Small intestine (tissue), 7 donors: ENCODE measurements at regions not wholly inside any gene's neighbourhood (a gene's known extent, or its start where the extent isn't known, plus 50 kb on each side); places are given as distances from the start of the nearest gene placed in this dataset.

Experiments used
- DNase-seq, 2 donors: peaks; one replicate each; pipeline versions ENCODE4 v3.0.0 to v3.0.0-alpha.2; 2013
- FAIRE-seq: peaks from 2 replicates; lab custom pipeline; 2012; peaks lifted over from hg19 to GRCh38; lab: Jason Lieb, UNC
- H3K27ac ChIP-seq, 3 donors: one replicate each; pipeline ENCODE4 v1.5.1; 2013; ENCODE audit warnings: low read length in 2 of 3, mild to moderate bottlenecking in 2 of 3, control low read depth in 1 of 3, inconsistent platforms in 1 of 3, low read depth in 1 of 3, moderate library complexity in 1 of 3
- H3K27me3 ChIP-seq, 3 donors: one replicate each; pipeline ENCODE4 v1.6.1; 2013; ENCODE audit warnings: low read length in 3 of 3, inconsistent platforms in 1 of 3; ENCODE audit not compliant: control insufficient read depth in 3 of 3, insufficient read depth in 3 of 3
- H3K36me3 ChIP-seq, 3 donors: one replicate each; pipeline ENCODE4 v1.6.1; 2013; ENCODE audit warnings: low read length in 3 of 3, inconsistent platforms in 1 of 3, low read depth in 1 of 3, mild to moderate bottlenecking in 1 of 3, moderate library complexity in 1 of 3; ENCODE audit not compliant: control insufficient read depth in 3 of 3, insufficient read depth in 2 of 3
- H3K4me1 ChIP-seq, 3 donors: one replicate each; pipeline ENCODE4 v1.6.1; 2013; ENCODE audit warnings: low read length in 2 of 3, inconsistent platforms in 1 of 3, low read depth in 1 of 3, mild to moderate bottlenecking in 1 of 3, moderate library complexity in 1 of 3; ENCODE audit not compliant: control insufficient read depth in 3 of 3, insufficient read depth in 2 of 3
- H3K4me3 ChIP-seq, 3 donors: one replicate each; pipeline ENCODE4 v1.5.1; 2013; ENCODE audit warnings: low read length in 3 of 3, control low read depth in 1 of 3, inconsistent platforms in 1 of 3, low read depth in 1 of 3, mild to moderate bottlenecking in 1 of 3, moderate library complexity in 1 of 3
- H3K9me3 ChIP-seq, 2 donors: one replicate each; pipeline ENCODE4 v1.6.1; 2013; ENCODE audit warnings: low read depth in 1 of 2, low read length in 1 of 2; ENCODE audit not compliant: control insufficient read depth in 2 of 2, insufficient read depth in 1 of 2
- WGBS, 3 donors: extraction: QIAGEN DNeasy Blood & Tissue Kit; methylation state at CpG; one replicate each; pipeline ENCODE4 v1.1.7; 2013; 5-methylcytosine and 5-hydroxymethylcytosine counted together
- donor health status: healthy with polysubstance abuse.
- donor health status: control.
- donor health status: control.
- donor health status: Bipolar disorder and iron deficiency.
- donor health status: healthy.

DNA sequence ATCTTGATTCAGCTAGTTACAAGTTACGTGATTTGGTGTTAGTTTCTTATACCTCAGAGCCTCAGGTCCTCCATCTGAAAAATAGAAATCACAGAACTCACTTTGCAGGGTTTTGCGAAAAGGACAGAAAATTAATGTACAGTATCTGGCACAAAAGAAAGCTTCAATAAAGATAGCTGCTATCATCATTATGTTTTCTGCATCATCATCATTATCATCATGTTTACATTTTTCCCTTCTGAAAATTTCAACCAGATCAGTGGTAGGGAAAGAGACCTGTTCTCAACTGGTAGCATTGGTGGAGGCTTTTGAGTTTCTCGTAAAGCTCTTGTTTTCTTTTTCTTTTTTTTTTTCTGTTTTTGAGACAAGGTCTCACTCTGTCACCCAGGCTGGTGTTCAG is 174.7 kb upstream of the PBX1 start:
- no peak overlapping the region for H3K27ac ChIP-seq
- no peaks in the 10 kb centered on the region for H3K4me1 ChIP-seq
- no peaks in the 10 kb centered on the region for H3K27me3 ChIP-seq
- no peaks in the 10 kb centered on the region for H3K9me3 ChIP-seq
- FAIRE-seq (no peak), DNase-seq (no peak)
- no peak overlapping the region for H3K4me3 ChIP-seq
- 90 to 95% (median 92%) methylated on average over 3 of the region's 3 CpGs for WGBS, 3 donors
- H3K36me3 ChIP-seq = no peaks in the 10 kb centered on the region

DNA sequence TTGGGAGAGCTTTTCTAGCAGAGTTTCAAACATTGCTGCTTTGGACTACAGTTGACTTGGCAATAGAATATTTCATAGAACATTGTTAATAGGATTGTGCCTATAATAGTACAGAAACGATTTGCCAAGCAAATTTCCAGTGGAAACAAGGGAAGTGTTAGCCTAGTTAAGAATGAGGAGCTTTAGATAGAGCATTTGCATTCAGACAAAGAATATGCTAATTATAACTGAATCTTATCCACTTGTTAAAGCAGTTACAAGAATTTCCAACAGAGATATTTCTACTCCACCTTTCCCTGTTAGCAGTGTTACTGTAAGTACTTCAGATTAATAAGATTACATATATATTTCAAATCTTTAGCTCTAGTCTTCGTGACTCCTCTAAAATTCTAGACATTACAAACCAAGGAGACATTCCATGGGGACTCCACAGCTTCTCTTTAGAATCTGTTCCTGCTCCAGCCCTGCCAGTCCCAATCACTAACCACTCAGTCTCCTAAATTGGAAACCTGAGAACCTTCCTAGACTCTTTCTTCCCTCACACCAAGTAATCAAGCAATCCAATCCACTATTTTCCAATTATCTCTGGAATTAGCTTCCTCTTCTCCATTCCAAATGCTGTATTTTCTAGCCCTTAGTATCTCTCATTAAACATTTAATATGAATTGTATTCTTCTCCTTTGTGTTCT is 141.8 kb upstream of the PBX1 start:
- FAIRE-seq = no peak
- peaks cover 0 to 3% (median 0%) of the 10 kb centered on the region in 3 donors for H3K27me3 ChIP-seq
- WGBS, 3 donors = 53 to 61% (median 55%) methylated on average over 2 of the region's 2 CpGs
- no peak overlapping the region for H3K4me3 ChIP-seq
- no peak overlapping the region for H3K27ac ChIP-seq
- no peaks in the 10 kb centered on the region for H3K9me3 ChIP-seq
- H3K4me1 ChIP-seq = no peaks in the 10 kb centered on the region
- no peaks in the 10 kb centered on the region for H3K36me3 ChIP-seq
- DNase-seq = no peak

DNA sequence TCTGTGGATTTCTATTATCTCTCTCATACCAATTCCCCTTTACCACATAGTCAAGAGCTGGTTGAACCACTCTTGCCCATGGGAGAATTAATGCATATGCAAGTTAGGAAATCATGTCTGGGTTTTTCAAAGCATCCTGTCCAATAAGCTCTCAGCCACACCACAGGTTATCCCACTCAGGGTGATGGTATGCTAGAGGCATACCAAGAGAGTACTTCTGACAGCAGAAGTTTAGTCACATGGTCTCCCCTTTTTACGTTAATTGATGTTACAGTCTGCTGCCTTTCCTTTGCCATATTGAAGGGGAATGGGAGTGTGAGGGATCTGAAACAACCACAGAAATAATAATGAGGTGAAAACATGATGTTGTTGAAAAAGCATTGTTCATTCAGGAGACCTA is 135.8 kb upstream of the PBX1 start:
- Histone ChIP-seq H3K4me1 (no peaks in the 10 kb centered on the region), H3K36me3 (no peaks in the 10 kb centered on the region), H3K27ac (no peak overlapping the region), H3K9me3 (no peaks in the 10 kb centered on the region), H3K4me3 (no peak overlapping the region), H3K27me3 (no peaks in the 10 kb centered on the region)
- 86 to 88% (median 86%) methylated on average over 1 of the region's 1 CpG for WGBS, 3 donors
- FAIRE-seq = no peak
- DNase-seq = no peak

DNA sequence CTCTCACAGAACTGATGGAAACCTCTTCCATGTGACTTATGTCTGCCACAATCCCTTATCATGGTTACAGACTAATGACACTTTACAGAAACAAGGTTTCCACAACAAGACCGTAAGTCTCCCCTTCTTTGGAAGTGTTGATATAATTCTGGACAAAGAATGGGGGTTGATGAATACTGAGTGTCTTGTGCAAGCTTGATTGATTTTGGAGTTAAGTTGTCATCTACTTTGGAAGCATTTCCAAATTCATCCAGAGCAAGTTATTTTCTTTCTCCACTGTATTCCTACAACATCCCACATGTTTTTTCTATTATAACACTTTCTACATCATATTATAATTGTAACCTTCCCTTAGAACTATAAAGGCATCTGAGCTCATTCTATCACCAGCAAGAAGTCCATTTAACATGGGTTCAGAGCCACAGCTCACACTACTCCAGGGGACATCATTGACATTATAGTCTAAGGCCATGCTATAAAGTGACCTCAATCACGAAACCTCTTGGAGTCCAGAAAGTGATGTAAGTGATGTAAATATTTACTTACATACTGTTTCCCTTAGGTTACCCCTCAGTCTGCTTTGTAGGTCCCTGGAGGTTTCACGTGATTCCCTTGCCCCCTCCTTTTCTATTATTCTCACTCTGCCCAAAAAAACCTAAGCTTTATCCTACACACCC is 125.7 kb upstream of the PBX1 start:
- Histone ChIP-seq H3K27ac (no peak overlapping the region), H3K27me3 (no peaks in the 10 kb centered on the region), H3K9me3 (no peaks in the 10 kb centered on the region), H3K36me3 (no peaks in the 10 kb centered on the region), H3K4me3 (no peak overlapping the region), H3K4me1 (no peaks in the 10 kb centered on the region)
- DNase-seq (no peak), FAIRE-seq (no peak)
- 69 to 80% (median 75%) methylated on average over 3 of the region's 3 CpGs for WGBS, 3 donors

DNA sequence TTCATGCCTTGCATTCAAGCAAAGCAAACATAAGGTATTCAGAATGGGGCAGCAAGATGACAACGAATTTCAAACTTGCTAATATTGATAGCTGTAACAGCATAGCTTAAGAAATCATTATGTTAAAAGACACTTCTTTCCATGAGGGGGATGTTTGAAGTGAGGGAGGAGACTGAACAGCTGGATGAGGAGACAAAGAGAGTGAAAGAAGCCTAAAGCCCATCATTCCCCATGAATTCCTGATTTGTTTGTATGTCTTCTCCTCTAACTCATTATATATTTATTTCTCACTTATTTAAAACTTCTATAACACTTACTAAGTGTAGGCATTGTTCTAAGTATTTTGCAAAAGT is 125.2 kb upstream of the PBX1 start:
- H3K4me1 ChIP-seq = no peaks in the 10 kb centered on the region

DNA sequence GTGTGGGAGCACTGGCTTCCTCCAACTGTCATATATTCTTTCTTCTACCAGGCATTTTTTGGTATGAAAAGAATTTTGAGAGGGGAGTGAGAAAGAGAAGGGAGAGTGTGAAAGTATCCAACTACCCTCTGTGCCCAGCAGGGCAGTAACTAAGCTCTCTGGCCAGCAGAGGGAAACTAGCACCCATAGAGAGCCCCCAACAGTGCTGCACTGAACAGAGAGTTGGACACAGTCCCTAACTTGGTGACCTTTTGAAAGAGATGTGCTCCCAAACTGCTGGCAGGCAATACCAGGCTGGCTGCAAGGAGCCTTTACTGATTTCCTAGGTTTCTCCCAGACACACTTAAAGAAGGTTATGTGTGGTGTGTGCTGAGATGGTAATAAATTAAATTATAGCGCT is 118.8 kb upstream of the PBX1 start:
- WGBS, 3 donors = 42 to 76% (median 63%) methylated on average over 1 of the region's 1 CpG
- DNase-seq (peak; percentile 11 to 13), FAIRE-seq (no peak)
- H3K4me1 ChIP-seq = no peaks in the 10 kb centered on the region
- no peak overlapping the region for H3K4me3 ChIP-seq
- H3K9me3 ChIP-seq = no peaks in the 10 kb centered on the region
- H3K36me3 ChIP-seq = no peaks in the 10 kb centered on the region
- H3K27me3 ChIP-seq = no peaks in the 10 kb centered on the region
- H3K27ac ChIP-seq = no peak overlapping the region

More for the DNA sequence above, 125.2 kb upstream of the PBX1 start:
- no peaks in the 10 kb centered on the region for H3K9me3 ChIP-seq
- H3K36me3 ChIP-seq = no peaks in the 10 kb centered on the region
- FAIRE-seq (no peak), DNase-seq (no peak)
- WGBS, 3 donors = 36 to 72% (median 50%) methylated on average over 1 of the region's 1 CpG
- no peaks in the 10 kb centered on the region for H3K27me3 ChIP-seq
- no peak overlapping the region for H3K4me3 ChIP-seq
- no peak overlapping the region for H3K27ac ChIP-seq

DNA sequence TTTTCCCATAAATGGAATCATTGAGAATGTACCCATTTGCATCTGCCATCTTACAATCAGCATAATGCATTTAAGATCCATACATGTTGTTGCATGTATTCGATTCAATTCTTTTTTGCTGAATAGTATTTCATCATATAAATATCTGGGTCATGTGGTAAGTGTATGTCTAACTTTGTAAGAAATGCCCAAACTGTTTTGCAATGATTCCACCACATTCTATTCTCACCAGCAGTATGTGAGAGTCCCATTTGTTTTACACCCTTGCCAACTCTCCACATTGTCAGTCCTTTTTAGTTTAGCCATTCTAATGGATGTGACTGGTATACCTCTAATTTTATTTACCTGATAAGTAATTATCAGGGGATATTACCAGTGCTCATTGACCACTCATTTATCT is 115.8 kb upstream of the PBX1 start:
- no peak for FAIRE-seq

DNA sequence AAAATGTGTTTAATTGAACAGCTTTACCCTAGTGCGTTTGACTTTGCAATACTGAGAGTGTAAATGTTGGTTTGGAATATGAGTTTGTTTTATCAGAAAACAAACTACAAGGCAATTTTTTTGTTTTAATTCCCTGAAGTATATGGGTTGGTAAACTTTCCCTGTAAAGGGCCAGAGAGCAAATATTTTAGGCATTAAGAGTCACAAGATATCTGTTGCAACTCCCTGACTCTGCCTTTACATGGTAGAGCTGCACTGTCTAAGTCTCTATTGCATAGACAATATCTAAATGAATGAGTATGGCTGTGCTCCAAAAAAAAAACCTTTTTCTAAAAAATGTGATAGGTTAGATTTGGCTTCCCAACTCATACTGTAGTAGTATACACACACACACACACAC is 115.1 kb upstream of the PBX1 start:
- FAIRE-seq (no peak), DNase-seq (no peak)
- no peaks in the 10 kb centered on the region for H3K36me3 ChIP-seq
- H3K27me3 ChIP-seq = no peaks in the 10 kb centered on the region
- no peak overlapping the region for H3K4me3 ChIP-seq
- WGBS, 3 donors = 81 to 94% (median 89%) methylated on average over 1 of the region's 1 CpG
- no peak overlapping the region for H3K27ac ChIP-seq
- H3K9me3 ChIP-seq = no peaks in the 10 kb centered on the region
- no peaks in the 10 kb centered on the region for H3K4me1 ChIP-seq

More for the DNA sequence above, 115.8 kb upstream of the PBX1 start:
- Histone ChIP-seq H3K4me3 (no peak overlapping the region), H3K36me3 (no peaks in the 10 kb centered on the region), H3K27ac (no peak overlapping the region), H3K4me1 (no peaks in the 10 kb centered on the region), H3K27me3 (no peaks in the 10 kb centered on the region), H3K9me3 (no peaks in the 10 kb centered on the region)
- DNase-seq = no peak
- 73 to 88% (median 86%) methylated on average over 1 of the region's 1 CpG for WGBS, 3 donors
